EL (cell line): ENCODE measurements at regions not wholly inside any gene's neighbourhood (a gene's known extent, or its start where the extent isn't known, plus 50 kb on each side); places are given as distances from the start of the nearest gene placed in this dataset.

Experiments
- DNase-seq: peaks from one replicate; pipeline ENCODE4 v3.0.0-alpha.2; 2016

- DNase-seq: no peak
These were observed 308.6 kb downstream of the RNF144A start for GRCh38 chr2:7225848-7226247.

- no peak for DNase-seq
These were observed 309.3 kb downstream of the RNF144A start for GRCh38 chr2:7226501-7226900.

- no peak for DNase-seq
These were observed 315.9 kb downstream of the RNF144A start for GRCh38 chr2:7233126-7233525.

- DNase-seq: no peak
These were observed 320.3 kb downstream of the RNF144A start for GRCh38 chr2:7237466-7237865.

- no peak for DNase-seq
These were observed 321.9 kb downstream of the RNF144A start for GRCh38 chr2:7239078-7239477.

- DNase-seq: no peak
These were observed 324.0 kb downstream of the RNF144A start for GRCh38 chr2:7241041-7241745.

GRCh38 chr2:7242189-7242867, 325.1 kb downstream of the RNF144A start:
- DNase-seq: no peak

- DNase-seq: no peak
These were observed 326.1 kb downstream of the RNF144A start for GRCh38 chr2:7243276-7243675.

- DNase-seq: no peak
These were observed 339.2 kb downstream of the RNF144A start for GRCh38 chr2:7256377-7256776.

GRCh38 chr2:7262727-7263126, 345.5 kb downstream of the RNF144A start:
- DNase-seq: no peak

GRCh38 chr2:7264791-7265190, 347.6 kb downstream of the RNF144A start:
- no peak for DNase-seq

GRCh38 chr2:7265286-7265685, 348.1 kb downstream of the RNF144A start:
- DNase-seq: no peak

- no peak for DNase-seq
These were observed 352.0 kb downstream of the RNF144A start for GRCh38 chr2:7269106-7269643.

- DNase-seq: no peak
These were observed 352.8 kb downstream of the RNF144A start for GRCh38 chr2:7270011-7270431.

GRCh38 chr2:7272210-7272609, 355.0 kb downstream of the RNF144A start:
- DNase-seq: peak; percentile 2

GRCh38 chr2:7278984-7279383, 361.8 kb downstream of the RNF144A start:
- no peak for DNase-seq

GRCh38 chr2:7279421-7279949, 362.3 kb downstream of the RNF144A start:
- DNase-seq: no peak

- DNase-seq: no peak
These were observed 363.6 kb downstream of the RNF144A start for GRCh38 chr2:7280790-7281189.

- no peak for DNase-seq
These were observed 364.3 kb downstream of the RNF144A start for GRCh38 chr2:7281231-7282201.

GRCh38 chr2:7286120-7286519, 368.9 kb downstream of the RNF144A start:
- no peak for DNase-seq

- no peak for DNase-seq
These were observed 371.3 kb downstream of the RNF144A start for GRCh38 chr2:7288484-7288883.

GRCh38 chr2:7289697-7290096, 372.5 kb downstream of the RNF144A start:
- DNase-seq: no peak

GRCh38 chr2:7292154-7292691, 375.0 kb downstream of the RNF144A start:
- DNase-seq: no peak
